ENCODE measurements at regions not wholly inside any gene's neighbourhood (a gene's known extent, or its start where the extent isn't known, plus 50 kb on each side); places are given as distances from the start of the nearest gene placed in this dataset.

- DNase-seq (ENCODE audit: low spot score) = no peak
These were observed 102.0 kb upstream of the BOD1 start for GRCh38 chr5:173718469-173718868.

- DNase-seq (ENCODE audit: low spot score) = no peak
These were observed 103.3 kb upstream of the BOD1 start for GRCh38 chr5:173719731-173720082.

- DNase-seq (ENCODE audit: low spot score) = peak; percentile 88
These were observed 104.0 kb upstream of the BOD1 start for GRCh38 chr5:173720286-173720952.

GRCh38 chr5:173720953-173721600, 104.6 kb upstream of the BOD1 start:
- no peak for DNase-seq (ENCODE audit: low spot score)

DNA sequence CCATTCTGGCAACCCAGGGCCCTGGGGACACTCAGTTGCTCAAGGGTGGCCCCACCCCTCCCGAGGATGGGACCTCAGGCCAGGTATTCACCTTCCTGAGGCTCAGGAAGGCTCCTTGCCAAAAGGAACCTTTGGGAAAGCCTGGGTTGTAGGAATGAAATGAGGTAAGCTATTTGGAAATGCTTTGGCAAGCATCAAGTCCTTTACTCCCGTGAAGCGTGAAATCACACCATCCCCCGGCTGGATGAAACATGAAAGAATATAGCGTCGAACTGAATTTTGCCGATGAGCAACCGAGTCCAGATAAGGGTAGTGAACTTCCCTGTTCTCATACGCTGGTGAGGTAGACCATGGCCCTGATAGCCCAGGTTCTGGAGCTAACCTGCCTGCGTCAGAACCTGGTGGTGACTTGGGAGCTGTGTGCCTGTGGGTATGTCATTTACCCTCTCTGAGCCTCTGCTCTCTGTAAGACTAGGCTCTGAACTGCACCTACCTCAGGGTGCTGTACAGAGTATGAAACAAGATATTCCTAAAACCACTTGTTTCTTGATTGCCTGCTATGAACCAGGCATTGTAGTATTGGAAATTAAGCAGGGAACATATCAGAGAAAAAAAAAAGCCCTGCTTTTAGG, 105.3 kb upstream of the BOD1 start:
- DNase-seq (ENCODE audit: low spot score) = no peak

GRCh38 chr5:173726846-173727557, 110.6 kb upstream of the BOD1 start:
- no peak for DNase-seq (ENCODE audit: low spot score)

- DNase-seq (ENCODE audit: low spot score) = no peak
These were observed 111.7 kb upstream of the BOD1 start for GRCh38 chr5:173727839-173728778.

- DNase-seq (ENCODE audit: low spot score) = no peak
These were observed 112.8 kb upstream of the BOD1 start for GRCh38 chr5:173729079-173729765.

- peak; percentile 52 for DNase-seq (ENCODE audit: low spot score)
These were observed 114.3 kb upstream of the BOD1 start for GRCh38 chr5:173730632-173731298.

DNA sequence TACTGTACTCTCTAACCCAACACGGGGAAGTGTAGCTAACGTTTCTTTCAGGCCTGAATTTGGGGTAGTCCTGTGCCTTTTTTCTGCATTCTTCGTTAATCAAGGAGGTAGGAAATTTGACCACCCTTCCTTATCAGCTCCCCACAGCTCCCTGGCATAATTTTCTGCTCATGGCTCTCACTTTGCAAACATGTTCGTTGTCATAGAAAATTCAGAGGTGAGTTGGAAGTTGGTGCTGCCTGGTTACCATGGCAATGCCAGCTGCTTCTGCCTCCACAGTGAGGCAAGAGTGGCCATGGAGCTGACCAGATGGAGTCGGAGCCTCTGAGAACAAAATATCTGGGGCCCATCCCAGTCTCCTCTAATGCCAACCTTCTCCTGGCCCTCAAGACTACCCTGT, 116.6 kb upstream of the BOD1 start:
- no peak for DNase-seq (ENCODE audit: low spot score)

GRCh38 chr5:173733425-173733824, 117.0 kb upstream of the BOD1 start:
- no peak for DNase-seq (ENCODE audit: low spot score)

GRCh38 chr5:173733831-173734501, 117.5 kb upstream of the BOD1 start:
- DNase-seq (ENCODE audit: low spot score) = no peak

DNA sequence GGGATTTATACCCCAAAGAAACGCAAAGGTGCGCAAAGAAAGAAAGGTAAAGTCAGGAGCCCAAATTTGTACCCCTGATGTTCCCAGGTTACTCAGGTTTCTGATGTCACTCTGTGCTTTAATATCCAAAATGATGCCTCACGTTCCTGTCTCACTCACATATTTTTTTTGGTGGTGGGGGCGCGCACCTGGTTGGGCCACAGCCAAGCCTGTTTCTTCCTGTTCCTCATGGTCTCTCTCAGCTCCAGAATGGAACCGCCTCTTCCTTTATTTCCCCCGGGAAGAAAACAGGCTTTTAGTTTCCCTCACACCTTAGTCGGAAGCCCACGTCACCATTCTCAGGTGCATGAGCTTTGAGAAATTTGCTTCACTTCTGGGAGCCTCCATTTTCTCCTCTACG, 118.3 kb upstream of the BOD1 start:
- no peak for DNase-seq (ENCODE audit: low spot score)

- DNase-seq (ENCODE audit: low spot score) = peak; percentile 76
These were observed 118.7 kb upstream of the BOD1 start for GRCh38 chr5:173735184-173735583.

GRCh38 chr5:173735691-173736090, 119.2 kb upstream of the BOD1 start:
- DNase-seq (ENCODE audit: low spot score) = no peak

DNA sequence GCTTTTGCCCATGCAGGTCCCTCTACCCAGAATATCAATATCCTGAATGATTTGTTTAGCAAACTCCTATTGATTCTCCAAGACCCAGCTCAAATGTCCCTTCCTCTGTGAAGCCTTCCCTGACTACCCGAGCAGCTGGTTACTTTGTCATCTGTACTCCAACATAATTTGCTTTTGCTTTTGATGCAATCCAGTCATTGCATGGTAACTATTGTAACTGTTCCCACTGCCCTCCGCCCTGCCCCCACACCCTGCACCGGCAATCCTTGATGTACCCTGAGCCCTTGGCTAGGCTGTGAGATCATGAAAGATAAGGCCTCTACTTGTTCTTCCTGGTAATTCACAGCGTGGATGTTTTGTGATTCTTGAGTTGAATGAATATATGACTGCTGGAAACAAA, 119.9 kb upstream of the BOD1 start:
- peak; percentile 78 for DNase-seq (ENCODE audit: low spot score)

GRCh38 chr5:173736923-173737412, 120.5 kb upstream of the BOD1 start:
- DNase-seq (ENCODE audit: low spot score) = peak; percentile 49

GRCh38 chr5:173739741-173740140, 123.3 kb upstream of the BOD1 start:
- no peak for DNase-seq (ENCODE audit: low spot score)

GRCh38 chr5:173740400-173740799, 124.0 kb upstream of the BOD1 start:
- DNase-seq (ENCODE audit: low spot score) = no peak
